IMR-90 (cell line): ENCODE measurements at regions not wholly inside any gene's neighbourhood (a gene's known extent, or its start where the extent isn't known, plus 50 kb on each side); places are given as distances from the start of the nearest gene placed in this dataset.

Experiments used
- ATAC-seq: fragments of 200-7000 bp; cut with Tn5 transposase; 2 replicates; pipeline ENCODE4 v1.9.1; 2020; ENCODE audit warnings: low read depth, mild to moderate bottlenecking, moderate library complexity
- BruUV-seq: library from RNA; stranded (reverse); fragments of 400-500 nt; replicated peaks from 2 replicates; lab custom pipeline; 2021; lab: Mats Ljungman, UMichigan
- CTCF ChIA-PET: fragments of 300-600 bp; formaldehyde crosslinking; extraction: SDS; loops from one replicate; lab custom pipeline; 2021; ENCODE audit warnings: antibody characterized with exemption; lab: Yijun Ruan, JAX
- POLR2A ChIA-PET: fragments of 300-600 bp; sonication (Branson Sonifier 250); formaldehyde crosslinking; loops from one replicate; lab custom pipeline; 2022; ENCODE audit warnings: antibody characterized with exemption; ENCODE audit not compliant: unreplicated experiment; lab: Charles Lee
- DNase-seq: peaks from one replicate; pipeline ENCODE4 v3.0.0; 2013
- H2AFZ ChIP-seq: replicated peaks from 2 replicates; pipeline ENCODE3; 2013; ENCODE audit warnings: low read length, mild to moderate bottlenecking; ENCODE audit not compliant: poor library complexity
- H2AK5ac ChIP-seq: 2 replicates; pipeline ENCODE4 v1.6.1; 2013; ENCODE audit warnings: low read depth, low read length, inconsistent platforms
- H2AK9ac ChIP-seq: replicated peaks from 2 replicates; pipeline ENCODE3; 2013; ENCODE audit warnings: mild to moderate bottlenecking, low read depth, low read length, moderate library complexity; ENCODE audit not compliant: poor library complexity
- H2BK120ac ChIP-seq: 2 replicates; pipeline ENCODE4 v1.6.1; 2013; ENCODE audit warnings: low read depth, low read length, inconsistent platforms
- H2BK15ac ChIP-seq: 3 replicates; pipeline ENCODE4 v1.6.1; 2013; ENCODE audit warnings: low read depth, low read length, inconsistent platforms
- H2BK20ac ChIP-seq: 2 replicates; pipeline ENCODE4 v1.6.1; 2013; ENCODE audit warnings: low read depth, mild to moderate bottlenecking, inconsistent platforms, low read length, moderate library complexity
- H2BK5ac ChIP-seq: 2 replicates; pipeline ENCODE4 v1.6.1; 2013; ENCODE audit warnings: mild to moderate bottlenecking, low read depth, low read length, inconsistent platforms; ENCODE audit not compliant: poor library complexity, severe bottlenecking
- H3K14ac ChIP-seq: replicated peaks from 2 replicates; pipeline ENCODE4 v1.6.1; 2013; ENCODE audit warnings: low read depth, low read length, inconsistent platforms
- H3K18ac ChIP-seq: 2 replicates; pipeline ENCODE4 v1.6.1; 2013; ENCODE audit warnings: low read depth, low read length, control low read depth
- H3K23ac ChIP-seq: 2 replicates; pipeline ENCODE4 v1.6.1; 2013; ENCODE audit warnings: low read depth, low read length, inconsistent platforms
- H3K27ac ChIP-seq: 2 replicates; pipeline ENCODE4 v1.5.1; 2013; ENCODE audit warnings: mild to moderate bottlenecking, control low read depth, low read length; ENCODE audit not compliant: insufficient read depth
- H3K27me3 ChIP-seq: 2 replicates; pipeline ENCODE4 v1.6.1; 2013; ENCODE audit warnings: low read length; ENCODE audit not compliant: control insufficient read depth, insufficient read depth
- H3K36me3 ChIP-seq: 2 replicates; pipeline ENCODE4 v1.6.1; 2013; ENCODE audit warnings: low read length, mixed read lengths; ENCODE audit not compliant: control insufficient read depth, insufficient read depth
- H3K4ac ChIP-seq: 2 replicates; pipeline ENCODE4 v1.6.1; 2013; ENCODE audit warnings: low read depth, low read length, inconsistent platforms
- H3K4me1 ChIP-seq: 2 replicates; pipeline ENCODE4 v1.6.1; 2013; ENCODE audit warnings: low read length, mixed read lengths; ENCODE audit not compliant: control insufficient read depth, insufficient read depth
- H3K4me2 ChIP-seq: 2 replicates; pipeline ENCODE4 v1.6.1; 2013; ENCODE audit warnings: low read depth, mild to moderate bottlenecking, control low read depth, low read length, moderate library complexity
- H3K4me3 ChIP-seq: 2 replicates; pipeline ENCODE4 v1.5.1; 2013; ENCODE audit warnings: low read depth, mild to moderate bottlenecking, control low read depth, low read length, moderate library complexity; ENCODE audit not compliant: insufficient read depth
- H3K56ac ChIP-seq: 2 replicates; pipeline ENCODE4 v1.6.1; 2013; ENCODE audit warnings: low read length, inconsistent platforms; ENCODE audit not compliant: insufficient read depth; ENCODE audit errors: extremely low read depth
- H3K79me1 ChIP-seq, 2 experiments: 2 replicates each; pipeline ENCODE4 v1.6.1; 2013; ENCODE audit warnings: low read length in 2 of 2, inconsistent platforms in 1 of 2, low read depth in 1 of 2
- H3K9ac ChIP-seq: 2 replicates; pipeline ENCODE4 v1.6.1; 2013; ENCODE audit warnings: low read depth, low read length, control low read depth
- H3K9me1 ChIP-seq: 2 replicates; pipeline ENCODE4 v1.6.1; 2013; ENCODE audit warnings: low read length, inconsistent platforms; ENCODE audit not compliant: insufficient read depth
- H3K9me3 ChIP-seq: 2 replicates; pipeline ENCODE4 v1.6.1; 2013; ENCODE audit warnings: low read length; ENCODE audit not compliant: control insufficient read depth, insufficient read depth
- H4K20me1 ChIP-seq: 2 replicates; pipeline ENCODE4 v1.6.1; 2013; ENCODE audit warnings: low read length, inconsistent platforms; ENCODE audit not compliant: insufficient read depth
- H4K5ac ChIP-seq: 2 replicates; pipeline ENCODE4 v1.6.1; 2013; ENCODE audit warnings: mild to moderate bottlenecking, low read depth, low read length, control low read depth
- H4K8ac ChIP-seq, 2 experiments: 2 replicates each; pipeline ENCODE4 v1.6.1; 2013; ENCODE audit warnings: low read depth in 2 of 2, low read length in 2 of 2, control low read depth in 1 of 2, inconsistent platforms in 1 of 2
- H4K91ac ChIP-seq: 2 replicates; pipeline ENCODE4 v1.6.1; 2013; ENCODE audit warnings: low read depth, low read length, inconsistent platforms; ENCODE audit not compliant: insufficient read depth
- BHLHE40 ChIP-seq: fragments of 150-350 bp; IDR thresholded peaks from 2 replicates; pipeline ENCODE4 v1.6.1; 2016; ENCODE audit warnings: mild to moderate bottlenecking, low read depth, low read length
- CEBPB ChIP-seq: IDR thresholded peaks from 2 replicates; pipeline ENCODE4 v1.6.1; 2012; ENCODE audit warnings: low read depth, low read length, improper control_type of control experiment
- CHD1 ChIP-seq: IDR thresholded peaks from 2 replicates; pipeline ENCODE4 v1.6.1; 2012; ENCODE audit warnings: low read depth, low read length, improper control_type of control experiment
- CTCF ChIP-seq: conservative IDR thresholded peaks from 2 replicates; pipeline ENCODE4 v1.5.1; 2012; ENCODE audit warnings: mild to moderate bottlenecking, low read depth, low read length, improper control_type of control experiment
- ELK1 ChIP-seq: fragments of 150-350 bp; IDR thresholded peaks from 2 replicates; pipeline ENCODE4 v1.6.1; 2016; ENCODE audit warnings: low read depth, mild to moderate bottlenecking, low read length, moderate library complexity, borderline replicate concordance
- FOS ChIP-seq: fragments of 150-350 bp; IDR thresholded peaks from 2 replicates; pipeline ENCODE4 v1.6.1; 2016; ENCODE audit warnings: low read depth, low read length
- MAFK ChIP-seq: IDR thresholded peaks from 2 replicates; pipeline ENCODE4 v1.6.1; 2012; ENCODE audit warnings: low read depth, low read length, improper control_type of control experiment
- MAZ ChIP-seq: IDR thresholded peaks from 2 replicates; pipeline ENCODE4 v1.6.1; 2012; ENCODE audit warnings: low read depth, mild to moderate bottlenecking, low read length, improper control_type of control experiment, moderate library complexity, borderline replicate concordance
- MXI1 ChIP-seq: IDR thresholded peaks from 2 replicates; pipeline ENCODE4 v1.6.1; 2012; ENCODE audit warnings: low read depth, mild to moderate bottlenecking, low read length, moderate library complexity, borderline replicate concordance
- NFE2L2 ChIP-seq: fragments of 150-350 bp; IDR thresholded peaks from 2 replicates; pipeline ENCODE4 v1.6.1; 2016; ENCODE audit warnings: low read depth, mild to moderate bottlenecking, low read length
- POLR2A ChIP-seq: IDR thresholded peaks from 2 replicates; pipeline ENCODE4 v1.6.1; 2012; ENCODE audit warnings: mild to moderate bottlenecking, low read depth, low read length
- RAD21 ChIP-seq: IDR thresholded peaks from 2 replicates; pipeline ENCODE4 v1.6.1; 2012; ENCODE audit warnings: low read length, improper control_type of control experiment
- RCOR1 ChIP-seq: IDR thresholded peaks from 2 replicates; pipeline ENCODE4 v1.6.1; 2012; ENCODE audit warnings: mild to moderate bottlenecking, low read length, improper control_type of control experiment; ENCODE audit not compliant: insufficient replicate concordance
- RFX5 ChIP-seq: IDR thresholded peaks from 2 replicates; pipeline ENCODE4 v1.8.0; 2012; ENCODE audit warnings: low read depth, mild to moderate bottlenecking, low read length, moderate library complexity
- SMC3 ChIP-seq: fragments of 150-350 bp; IDR thresholded peaks from 2 replicates; pipeline ENCODE4 v1.6.1; 2016; ENCODE audit warnings: low read depth, mild to moderate bottlenecking, antibody characterized with exemption, low read length, moderate library complexity
- USF2 ChIP-seq: fragments of 150-350 bp; IDR thresholded peaks from 2 replicates; pipeline ENCODE4 v1.6.1; 2017; ENCODE audit warnings: mild to moderate bottlenecking, antibody characterized with exemption, low read length, low read depth
- WGBS, 2 experiments: methylation state at CpG; one replicate each; pipeline versions ENCODE4 v1.1.5 to v1.1.7; 2013; ENCODE audit warnings: missing lambda C conversion rate in 2 of 2; ENCODE audit not compliant: insufficient read length in 1 of 2; ENCODE audit errors: extremely low coverage in 2 of 2; 5-methylcytosine and 5-hydroxymethylcytosine counted together
- dilution Hi-C: fragments of 300-500 bp; cut with HindIII; formaldehyde crosslinking; loops from one replicate; pipeline ENCODE4 v1.14.3; 2018; ENCODE audit warnings: low sequenced_read_pairs; ENCODE audit not compliant: unreplicated experiment
- in situ Hi-C: fragments of 300-500 bp; cut with MboI; formaldehyde crosslinking; loops from 3 replicates; pipeline ENCODE4 v1.14.3; 2019; ENCODE audit warnings: low sequenced_read_pairs, inconsistent platforms, mixed read lengths
- intact Hi-C: fragments of 100-400 bp; cut with micrococcal nuclease; formaldehyde crosslinking; loops from 2 replicates; pipeline ENCODE4 v1.10.0; 2022

DNA sequence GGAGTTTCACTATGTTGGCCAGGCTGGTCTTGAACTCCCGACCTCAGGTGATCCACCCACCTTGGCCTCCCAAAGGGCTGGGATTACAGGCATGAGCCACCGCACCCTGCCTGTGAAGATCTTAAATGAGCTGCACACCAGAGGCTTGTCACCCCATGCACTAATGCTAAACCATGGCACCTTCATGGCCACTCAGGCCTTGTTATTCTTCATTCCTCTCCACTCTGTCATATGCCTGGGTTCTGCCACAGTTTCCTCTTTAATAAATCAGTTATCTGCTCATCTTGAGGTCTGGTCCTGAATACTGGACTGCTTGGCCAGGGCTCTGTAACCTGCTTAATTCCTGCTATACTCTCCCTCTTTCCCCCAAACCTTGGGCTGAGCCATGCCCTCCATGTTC lies 104.3 kb upstream of the FOXN2 start:
- H4K20me1 ChIP-seq, result no peaks in the 10 kb centered on the region
- no peak overlapping the region for H3K56ac ChIP-seq
- no peak overlapping the region for H3K14ac ChIP-seq
- in situ Hi-C loops, result no loop called here
- dilution Hi-C loops, result no loop called here
- H2AK9ac ChIP-seq, result no peak overlapping the region
- H3K9me3 ChIP-seq, result no peaks in the 10 kb centered on the region
- DNase-seq (no peak), ATAC-seq (no peak)
- no peak overlapping the region for H3K4me3 ChIP-seq
- POLR2A ChIA-PET, result no interaction called here
- no peak overlapping the region for H4K8ac ChIP-seq
- H3K79me1 ChIP-seq, result no peaks in the 10 kb centered on the region
- H3K27me3 ChIP-seq, result no peaks in the 10 kb centered on the region
- no peak overlapping the region for H2BK15ac ChIP-seq
- H2BK20ac ChIP-seq, result no peak overlapping the region
- no peak overlapping the region for H4K5ac ChIP-seq
- no peak overlapping the region for H3K23ac ChIP-seq
- H2AK5ac ChIP-seq, result no peak overlapping the region
- no peak overlapping the region for H2BK120ac ChIP-seq
- CTCF ChIA-PET, result no interaction called here
- 100% methylated on average over 1 of the region's 2 CpGs; no CpG with 5 or more reads in 1 of the 2 experiments for WGBS, 2 experiments
- H2BK5ac ChIP-seq, result no peak overlapping the region
- peaks cover 6% of the 10 kb centered on the region for H3K4me1 ChIP-seq
- no peak overlapping the region for H3K9ac ChIP-seq
- no peaks in the 10 kb centered on the region for H3K36me3 ChIP-seq
- intact Hi-C loops, result no loop called here
- no peaks in the 10 kb centered on the region; the same call in 1 of the 2 replicates for H3K9me1 ChIP-seq
- no peak overlapping the region for H3K4ac ChIP-seq
- H4K91ac ChIP-seq, result no peak overlapping the region
- H3K4me2 ChIP-seq, result no peak overlapping the region
- H3K27ac ChIP-seq, result no peak overlapping the region
- H3K18ac ChIP-seq, result no peak overlapping the region
- no peak overlapping the region for H2AFZ ChIP-seq
- TF ChIP-seq NFE2L2, result no peak
- no peak for TF ChIP-seq MXI1
- TF ChIP-seq CHD1, result no peak
- TF ChIP-seq RAD21, result no peak
- no peak for TF ChIP-seq BHLHE40
- no peak for TF ChIP-seq RFX5
- TF ChIP-seq USF2, result no peak
- no peak for TF ChIP-seq CTCF
- TF ChIP-seq CEBPB, result no peak
- TF ChIP-seq FOS, result no peak
- TF ChIP-seq ELK1, result no peak
- TF ChIP-seq SMC3, result no peak
- TF ChIP-seq RCOR1, result no peak
- TF ChIP-seq POLR2A, result no peak
- no peak for TF ChIP-seq MAFK
- TF ChIP-seq MAZ, result no peak
- no TSS peak for BruUV-seq
